BLaER1 (cell line): ENCODE measurements at regions not wholly inside any gene's neighbourhood (a gene's known extent, or its start where the extent isn't known, plus 50 kb on each side); places are given as distances from the start of the nearest gene placed in this dataset.
A peak's percentile ranks its signal among the peaks of the same experiment; 100 is the strongest.
"Not testable (repeated sequence)": the region's sequence is repeated elsewhere in the genome, so short reads cannot be mapped to it uniquely, and the experiment has no call there.

Experiments used
- H3K27ac ChIP-seq: shearing (Covaris generic); formaldehyde crosslinking; 2 replicates; pipeline ENCODE4 v1.8.1; 2022
- H3K27me3 ChIP-seq: shearing (Covaris generic); formaldehyde crosslinking; 2 replicates; pipeline ENCODE4 v1.8.1; 2022
- H3K36me3 ChIP-seq: shearing (Covaris generic); formaldehyde crosslinking; 2 replicates; pipeline ENCODE4 v1.8.1; 2022
- H3K4me1 ChIP-seq: shearing (Covaris generic); formaldehyde crosslinking; 2 replicates; pipeline ENCODE4 v1.8.1; 2022
- H3K4me2 ChIP-seq: shearing (Covaris generic); formaldehyde crosslinking; 2 replicates; pipeline ENCODE4 v1.8.1; 2022
- H3K4me3 ChIP-seq: shearing (Covaris generic); formaldehyde crosslinking; 2 replicates; pipeline ENCODE4 v1.8.1; 2022
- H3K9ac ChIP-seq: shearing (Covaris generic); formaldehyde crosslinking; 2 replicates; pipeline ENCODE4 v1.8.1; 2022
- H3K9me3 ChIP-seq: shearing (Covaris generic); formaldehyde crosslinking; 2 replicates; pipeline ENCODE4 v1.8.1; 2022
- H4K20me1 ChIP-seq: shearing (Covaris generic); formaldehyde crosslinking; 2 replicates; pipeline ENCODE4 v1.8.1; 2022
- Cebpa-rat ChIP-seq: shearing (Covaris generic); IDR thresholded peaks from 2 replicates; pipeline ENCODE4 v1.8.1; 2022

DNA sequence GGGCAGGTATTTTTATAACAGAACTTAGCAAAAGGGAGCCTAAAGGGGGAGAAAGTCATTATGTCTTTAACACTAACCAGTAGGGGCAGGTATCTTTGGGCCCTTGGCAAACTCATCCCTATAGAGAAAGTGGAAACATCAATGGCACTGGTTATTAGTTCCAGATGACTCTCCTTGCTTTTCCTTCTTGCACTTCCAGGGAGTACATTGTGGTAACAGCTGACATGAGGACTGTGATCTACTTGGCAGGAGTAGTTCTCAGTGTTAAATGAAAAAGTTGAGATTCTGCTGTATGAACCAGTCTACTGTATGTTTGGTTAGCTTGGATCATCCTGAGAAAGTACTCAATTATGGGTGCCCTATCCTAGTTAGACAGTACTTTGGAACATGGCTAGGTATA, 93.6 kb downstream of the ATXN3L start:
- Histone ChIP-seq H3K36me3 (no peaks in the 10 kb centered on the region), H3K4me2 (no peak overlapping the region), H3K27me3 (peaks cover 4% of the 10 kb centered on the region; the same call in 1 of the 2 replicates), H3K9ac (no peak overlapping the region), H3K4me3 (no peak overlapping the region), H3K27ac (no peak overlapping the region), H4K20me1 (no peaks in the 10 kb centered on the region), H3K4me1 (no peaks in the 10 kb centered on the region), H3K9me3 (0 out of 2 replicates have a peak, but pooled peaks cover 3% of the 10 kb centered on the region)
- no peak for TF ChIP-seq Cebpa-rat

- TF ChIP-seq Cebpa-rat = no peak
- 0 out of 2 replicates have a peak, but pooled peaks cover 3% of the 10 kb centered on the region for H3K9me3 ChIP-seq
- H3K27me3 ChIP-seq = peaks cover 4% of the 10 kb centered on the region; the same call in 1 of the 2 replicates
- no peak overlapping the region for H3K9ac ChIP-seq
- H3K36me3 ChIP-seq = no peaks in the 10 kb centered on the region
- H4K20me1 ChIP-seq = no peaks in the 10 kb centered on the region
- H3K27ac ChIP-seq = no peak overlapping the region
- no peaks in the 10 kb centered on the region for H3K4me1 ChIP-seq
- no peak overlapping the region for H3K4me2 ChIP-seq
- no peak overlapping the region for H3K4me3 ChIP-seq
These were observed 95.8 kb downstream of the ATXN3L start for GRCh38 chrX:13223868-13224567.

DNA sequence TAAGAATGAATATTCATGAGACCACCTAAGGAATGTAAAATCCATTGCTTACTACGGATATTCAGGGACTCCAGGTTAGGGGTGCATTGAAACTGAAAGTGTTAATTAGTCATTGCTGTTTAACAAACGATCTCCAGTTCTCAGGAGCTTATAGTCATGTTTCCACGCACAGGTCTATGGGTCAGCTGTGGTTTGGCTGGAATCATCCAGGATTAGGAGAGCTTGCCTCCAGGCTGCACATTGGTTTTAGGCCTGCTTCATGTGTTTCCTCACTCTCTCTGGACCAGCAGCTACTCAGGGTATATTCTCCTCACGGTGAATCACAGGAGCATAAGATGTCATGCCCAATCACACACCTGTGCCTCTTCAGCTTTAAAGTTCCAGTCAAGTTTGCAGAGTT, 98.9 kb downstream of the ATXN3L start:
- no peaks in the 10 kb centered on the region for H4K20me1 ChIP-seq
- no peak for TF ChIP-seq Cebpa-rat
- peaks cover 12% of the 10 kb centered on the region for H3K4me1 ChIP-seq
- H3K4me2 ChIP-seq = no peak overlapping the region
- H3K9ac ChIP-seq = no peak overlapping the region
- no peak overlapping the region for H3K27ac ChIP-seq
- H3K36me3 ChIP-seq = no peaks in the 10 kb centered on the region
- H3K27me3 ChIP-seq = peaks cover 4% of the 10 kb centered on the region; the same call in 1 of the 2 replicates
- H3K9me3 ChIP-seq = no peaks in the 10 kb centered on the region
- H3K4me3 ChIP-seq = no peak overlapping the region

DNA sequence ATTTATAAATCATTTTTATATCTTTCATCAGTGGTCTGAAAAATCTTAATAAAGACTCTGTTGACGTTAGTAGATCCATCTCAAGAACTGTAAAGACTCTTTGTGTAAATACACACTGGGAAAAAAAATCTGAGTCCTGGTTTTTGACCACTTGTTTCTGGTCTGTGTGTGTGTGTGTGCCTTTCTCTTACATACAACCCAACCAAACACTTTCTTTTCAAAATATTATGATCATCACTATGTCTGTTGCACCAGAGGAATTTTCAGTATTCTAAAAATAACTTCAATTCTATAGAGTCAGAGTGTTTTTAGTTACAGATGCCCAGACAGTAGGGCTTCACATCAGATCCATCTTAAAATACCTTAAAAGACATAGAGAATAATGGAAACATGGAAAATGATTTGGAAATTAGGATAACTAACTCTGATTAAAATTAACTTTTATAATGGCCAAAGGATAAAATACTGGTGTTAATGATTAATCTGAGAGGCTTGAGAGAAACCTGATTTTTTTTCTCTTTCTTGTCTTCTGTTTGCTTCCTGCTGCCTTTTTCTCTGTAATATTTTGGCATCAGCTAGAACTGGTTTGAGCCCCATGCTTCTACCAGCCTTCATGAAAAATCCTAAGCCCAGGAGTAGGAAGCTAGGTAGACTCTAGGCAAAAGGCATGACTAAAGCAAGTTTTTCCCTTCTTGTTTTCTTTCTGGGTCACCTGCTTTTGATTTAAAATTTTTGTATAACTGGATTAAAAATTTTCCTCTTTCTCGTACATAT, 99.7 kb downstream of the ATXN3L start:
- H3K9me3 ChIP-seq = no peaks in the 10 kb centered on the region
- H3K27ac ChIP-seq = no peak overlapping the region
- H3K4me2 ChIP-seq = no peak overlapping the region
- no peak for TF ChIP-seq Cebpa-rat
- no peaks in the 10 kb centered on the region for H3K36me3 ChIP-seq
- H3K27me3 ChIP-seq = peaks cover 4% of the 10 kb centered on the region; the same call in 1 of the 2 replicates
- H3K4me1 ChIP-seq = peaks cover 12% of the 10 kb centered on the region
- H3K4me3 ChIP-seq = no peak overlapping the region
- no peak overlapping the region for H3K9ac ChIP-seq
- H4K20me1 ChIP-seq = no peaks in the 10 kb centered on the region

GRCh38 chrX:13218758-13219157, 101.1 kb downstream of the ATXN3L start:
- no peak for TF ChIP-seq Cebpa-rat
- H3K9me3 ChIP-seq = no peaks in the 10 kb centered on the region
- H3K27me3 ChIP-seq = peaks cover 4% of the 10 kb centered on the region; the same call in 1 of the 2 replicates
- H3K4me3 ChIP-seq = no peak overlapping the region
- no peaks in the 10 kb centered on the region for H4K20me1 ChIP-seq
- no peak overlapping the region for H3K4me2 ChIP-seq
- H3K27ac ChIP-seq = no peak overlapping the region
- no peak overlapping the region for H3K9ac ChIP-seq
- no peaks in the 10 kb centered on the region for H3K36me3 ChIP-seq
- H3K4me1 ChIP-seq = peaks cover 12% of the 10 kb centered on the region

GRCh38 chrX:13216139-13216538, 103.7 kb downstream of the ATXN3L start:
- no peaks in the 10 kb centered on the region for H3K27me3 ChIP-seq
- TF ChIP-seq Cebpa-rat = no peak
- H3K36me3 ChIP-seq = no peaks in the 10 kb centered on the region
- no peak overlapping the region for H3K4me3 ChIP-seq
- peaks cover 19% of the 10 kb centered on the region for H3K4me1 ChIP-seq
- H3K9me3 ChIP-seq = no peaks in the 10 kb centered on the region
- H3K27ac ChIP-seq = no peak overlapping the region
- H3K4me2 ChIP-seq = 0 out of 2 replicates have a peak overlapping the region, but pooled peaks have one; percentile 33
- H3K9ac ChIP-seq = no peak overlapping the region
- H4K20me1 ChIP-seq = no peaks in the 10 kb centered on the region

GRCh38 chrX:13215729-13216128, 104.1 kb downstream of the ATXN3L start:
- TF ChIP-seq Cebpa-rat = no peak
- Histone ChIP-seq H3K36me3 (no peaks in the 10 kb centered on the region), H3K4me1 (peaks cover 19% of the 10 kb centered on the region), H4K20me1 (no peaks in the 10 kb centered on the region), H3K9ac (no peak overlapping the region), H3K27ac (no peak overlapping the region), H3K27me3 (no peaks in the 10 kb centered on the region), H3K4me3 (no peak overlapping the region), H3K9me3 (no peaks in the 10 kb centered on the region), H3K4me2 (no peak overlapping the region)

- Histone ChIP-seq H3K9me3 (no peaks in the 10 kb centered on the region), H3K4me3 (no peak overlapping the region), H3K4me1 (peaks cover 18% of the 10 kb centered on the region), H3K27me3 (no peaks in the 10 kb centered on the region), H3K9ac (no peak overlapping the region), H3K27ac (no peak overlapping the region), H3K4me2 (peak overlapping the region; percentile 48), H3K36me3 (no peaks in the 10 kb centered on the region), H4K20me1 (no peaks in the 10 kb centered on the region)
- TF ChIP-seq Cebpa-rat = no peak
These were observed 107.6 kb downstream of the ATXN3L start for GRCh38 chrX:13212191-13212651.

GRCh38 chrX:13210142-13210541, 109.7 kb downstream of the ATXN3L start:
- H3K9me3 ChIP-seq, H3K9ac ChIP-seq, H3K36me3 ChIP-seq, H3K27ac ChIP-seq, H3K4me1 ChIP-seq, H3K27me3 ChIP-seq, H3K4me2 ChIP-seq, H3K4me3 ChIP-seq, H4K20me1 ChIP-seq: not testable (repeated sequence)

GRCh38 chrX:13209704-13210103, 110.1 kb downstream of the ATXN3L start:
- not testable (repeated sequence) for H3K27ac ChIP-seq, H3K36me3 ChIP-seq, H3K4me2 ChIP-seq, H3K27me3 ChIP-seq, H3K9me3 ChIP-seq, H4K20me1 ChIP-seq, H3K9ac ChIP-seq, H3K4me1 ChIP-seq, H3K4me3 ChIP-seq
